ENCODE measurements at regions not wholly inside any gene's neighbourhood (a gene's known extent, or its start where the extent isn't known, plus 50 kb on each side); places are given as distances from the start of the nearest gene placed in this dataset.

DNA sequence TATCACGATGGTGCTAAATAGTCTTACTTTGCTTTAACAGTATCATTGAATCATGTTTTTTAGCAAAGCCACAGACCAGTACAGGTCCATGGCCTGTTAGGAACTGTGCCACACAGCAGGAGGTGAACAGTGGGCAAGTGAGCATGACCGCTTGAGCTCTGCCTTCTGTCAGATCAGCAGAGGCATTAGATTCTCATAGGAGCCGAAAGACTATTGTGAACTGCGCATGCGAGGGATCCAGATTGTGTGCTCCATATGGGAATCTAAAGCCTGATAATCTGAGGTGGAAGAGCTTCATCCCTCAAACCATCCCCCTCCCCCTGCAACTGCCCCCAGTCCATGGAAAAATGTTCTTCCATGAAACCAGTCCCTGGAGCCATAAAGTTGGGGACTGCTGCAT is 102.3 kb upstream of the OSR1 start:
- Histone ChIP-seq H4K20me1 (ENCODE audit: insufficient read depth, low read length) (no peaks in the 10 kb centered on the region), H3K4me1 (ENCODE audit: low read length) (no peaks in the 10 kb centered on the region), H3K27me3 (replicated peaks; ENCODE audit: insufficient read depth, low read length) (no peaks in the 10 kb centered on the region), H3K9me2 (replicated peaks; ENCODE audit: insufficient read depth, low read length) (no peaks in the 10 kb centered on the region), H3K9ac (ENCODE audit: low read length) (no peak overlapping the region), H3K9me3 (replicated peaks; ENCODE audit: insufficient read depth, low read length) (no peaks in the 10 kb centered on the region), H3K27ac (ENCODE audit: low read length) (no peak overlapping the region), H3K36me3 (replicated peaks; ENCODE audit: insufficient read depth, low read length) (no peaks in the 10 kb centered on the region), H3K79me2 (ENCODE audit: low read length) (no peaks in the 10 kb centered on the region), H3F3A (ENCODE audit: insufficient read depth, low read length) (no peaks in the 10 kb centered on the region), H3K4me2 (ENCODE audit: low read depth, low read length) (no peak overlapping the region), H3K4me3 (ENCODE audit: low read length) (no peak overlapping the region), H2AFZ (ENCODE audit: low read length) (no peak overlapping the region)
- TF ChIP-seq, protein P1, sequence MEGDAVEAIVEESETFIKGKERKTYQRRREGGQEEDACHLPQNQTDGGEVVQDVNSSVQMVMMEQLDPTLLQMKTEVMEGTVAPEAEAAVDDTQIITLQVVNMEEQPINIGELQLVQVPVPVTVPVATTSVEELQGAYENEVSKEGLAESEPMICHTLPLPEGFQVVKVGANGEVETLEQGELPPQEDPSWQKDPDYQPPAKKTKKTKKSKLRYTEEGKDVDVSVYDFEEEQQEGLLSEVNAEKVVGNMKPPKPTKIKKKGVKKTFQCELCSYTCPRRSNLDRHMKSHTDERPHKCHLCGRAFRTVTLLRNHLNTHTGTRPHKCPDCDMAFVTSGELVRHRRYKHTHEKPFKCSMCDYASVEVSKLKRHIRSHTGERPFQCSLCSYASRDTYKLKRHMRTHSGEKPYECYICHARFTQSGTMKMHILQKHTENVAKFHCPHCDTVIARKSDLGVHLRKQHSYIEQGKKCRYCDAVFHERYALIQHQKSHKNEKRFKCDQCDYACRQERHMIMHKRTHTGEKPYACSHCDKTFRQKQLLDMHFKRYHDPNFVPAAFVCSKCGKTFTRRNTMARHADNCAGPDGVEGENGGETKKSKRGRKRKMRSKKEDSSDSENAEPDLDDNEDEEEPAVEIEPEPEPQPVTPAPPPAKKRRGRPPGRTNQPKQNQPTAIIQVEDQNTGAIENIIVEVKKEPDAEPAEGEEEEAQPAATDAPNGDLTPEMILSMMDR (IDR thresholded peaks at IDR 0.05; ENCODE audit: low read length) = no peak
- TF ChIP-seq EZH2 (optimal IDR thresholded peaks at IDR 0.05; ENCODE audit: low read depth, low read length) (no peak), EZH2phosphoT487 (IDR thresholded peaks at IDR 0.05; ENCODE audit: low read length) (no peak)
- DNase-seq = no peak

DNA sequence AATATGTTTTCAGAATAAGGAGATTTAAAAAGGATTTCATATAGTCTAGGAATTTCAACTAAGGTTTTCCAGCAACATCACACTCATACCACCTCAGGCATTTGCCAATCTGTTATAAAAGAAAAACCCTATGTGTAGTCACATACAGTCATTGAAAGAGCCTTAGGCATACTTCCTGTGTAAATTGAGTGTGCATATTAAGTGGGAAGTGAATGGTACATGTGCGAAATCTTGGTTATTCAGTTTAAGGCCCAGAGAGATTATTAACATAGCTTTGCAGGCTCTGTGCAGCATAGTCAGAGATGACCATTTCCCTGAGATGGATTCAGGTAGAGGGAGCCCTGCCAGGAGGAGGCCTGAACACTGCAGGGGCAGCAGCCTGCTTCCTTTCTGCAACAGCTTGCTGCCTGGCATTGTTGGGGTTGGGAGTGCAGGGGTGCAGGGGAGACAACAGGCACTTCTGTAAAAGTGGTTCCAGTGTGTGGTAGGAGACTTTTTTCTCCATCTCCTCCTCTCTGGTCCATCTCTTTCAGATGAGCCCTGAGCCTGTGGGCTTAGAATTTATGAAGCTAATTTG is 100.1 kb upstream of the OSR1 start:
- H3K4me1 ChIP-seq (ENCODE audit: low read length) = no peaks in the 10 kb centered on the region
- H3K9me2 ChIP-seq (replicated peaks; ENCODE audit: insufficient read depth, low read length) = no peaks in the 10 kb centered on the region
- no peaks in the 10 kb centered on the region for H3K79me2 ChIP-seq (ENCODE audit: low read length)
- no peaks in the 10 kb centered on the region for H3F3A ChIP-seq (ENCODE audit: insufficient read depth, low read length)
- H3K27me3 ChIP-seq (replicated peaks; ENCODE audit: insufficient read depth, low read length) = no peaks in the 10 kb centered on the region
- H3K9ac ChIP-seq (ENCODE audit: low read length) = no peak overlapping the region
- TF ChIP-seq EZH2phosphoT487 (IDR thresholded peaks at IDR 0.05; ENCODE audit: low read length) (no peak), EZH2 (optimal IDR thresholded peaks at IDR 0.05; ENCODE audit: low read depth, low read length) (no peak)
- TF ChIP-seq, protein P1 (IDR thresholded peaks at IDR 0.05; ENCODE audit: low read length) = no peak
- H2AFZ ChIP-seq (ENCODE audit: low read length) = no peak overlapping the region
- no peaks in the 10 kb centered on the region for H3K36me3 ChIP-seq (replicated peaks; ENCODE audit: insufficient read depth, low read length)
- no peak overlapping the region for H3K4me3 ChIP-seq (ENCODE audit: low read length)
- H3K9me3 ChIP-seq (replicated peaks; ENCODE audit: insufficient read depth, low read length) = no peaks in the 10 kb centered on the region
- no peak for DNase-seq
- H4K20me1 ChIP-seq (ENCODE audit: insufficient read depth, low read length) = no peaks in the 10 kb centered on the region
- H3K4me2 ChIP-seq (ENCODE audit: low read depth, low read length) = no peak overlapping the region
- H3K27ac ChIP-seq (ENCODE audit: low read length) = no peak overlapping the region

DNA sequence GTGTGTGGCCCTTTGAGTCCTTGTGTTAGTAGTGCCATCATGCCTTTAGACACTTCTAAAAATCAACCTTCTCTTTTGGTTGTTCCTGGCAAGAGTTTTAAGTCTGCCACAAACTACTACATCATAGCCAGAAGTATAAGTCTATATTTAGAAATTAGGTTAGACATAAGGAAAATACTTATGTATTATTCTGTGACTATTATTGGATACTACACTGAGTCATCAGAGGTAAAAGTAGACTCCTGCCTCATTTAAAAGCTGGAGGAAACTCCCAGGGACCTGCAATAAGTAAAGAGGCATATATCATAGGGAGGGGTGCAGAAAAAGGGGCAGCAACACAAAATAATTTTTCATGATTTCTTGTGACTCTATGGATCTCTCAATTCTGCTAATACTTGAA is 99.4 kb upstream of the OSR1 start:
- Histone ChIP-seq H3K9me2 (replicated peaks; ENCODE audit: insufficient read depth, low read length) (no peaks in the 10 kb centered on the region), H3K36me3 (replicated peaks; ENCODE audit: insufficient read depth, low read length) (no peaks in the 10 kb centered on the region), H2AFZ (ENCODE audit: low read length) (no peak overlapping the region), H3F3A (ENCODE audit: insufficient read depth, low read length) (no peaks in the 10 kb centered on the region), H3K4me2 (ENCODE audit: low read depth, low read length) (no peak overlapping the region), H3K9me3 (replicated peaks; ENCODE audit: insufficient read depth, low read length) (no peaks in the 10 kb centered on the region), H3K4me1 (ENCODE audit: low read length) (no peaks in the 10 kb centered on the region), H3K79me2 (ENCODE audit: low read length) (no peaks in the 10 kb centered on the region), H3K27ac (ENCODE audit: low read length) (no peak overlapping the region), H3K27me3 (replicated peaks; ENCODE audit: insufficient read depth, low read length) (no peaks in the 10 kb centered on the region), H3K4me3 (ENCODE audit: low read length) (no peak overlapping the region), H3K9ac (ENCODE audit: low read length) (no peak overlapping the region), H4K20me1 (ENCODE audit: insufficient read depth, low read length) (no peaks in the 10 kb centered on the region)
- DNase-seq = no peak
- TF ChIP-seq EZH2 (optimal IDR thresholded peaks at IDR 0.05; ENCODE audit: low read depth, low read length) (no peak), EZH2phosphoT487 (IDR thresholded peaks at IDR 0.05; ENCODE audit: low read length) (no peak)
- TF ChIP-seq, protein P1 (IDR thresholded peaks at IDR 0.05; ENCODE audit: low read length) = no peak

Measured in MM.1S (cell line).